G401 (cell line): ENCODE measurements at regions not wholly inside any gene's neighbourhood (a gene's known extent, or its start where the extent isn't known, plus 50 kb on each side); places are given as distances from the start of the nearest gene placed in this dataset.

ENCODE experiments used
- DNase-seq: peaks from one replicate; pipeline ENCODE4 v3.0.0-alpha.2; 2015; ENCODE audit warnings: low spot score
- in situ Hi-C: cut with HindIII; loops from 2 replicates; pipeline ENCODE4 v1.10.0; 2016; ENCODE audit warnings: low sequenced_read_pairs, mixed read lengths

GRCh38 chr16:65212240-65212639, 90.4 kb upstream of the CDH11 start:
- in situ Hi-C loops = no loop called here
- no peak for DNase-seq

GRCh38 chr16:65202461-65202860, 80.6 kb upstream of the CDH11 start:
- DNase-seq = no peak
- in situ Hi-C loops = no loop called here

DNA sequence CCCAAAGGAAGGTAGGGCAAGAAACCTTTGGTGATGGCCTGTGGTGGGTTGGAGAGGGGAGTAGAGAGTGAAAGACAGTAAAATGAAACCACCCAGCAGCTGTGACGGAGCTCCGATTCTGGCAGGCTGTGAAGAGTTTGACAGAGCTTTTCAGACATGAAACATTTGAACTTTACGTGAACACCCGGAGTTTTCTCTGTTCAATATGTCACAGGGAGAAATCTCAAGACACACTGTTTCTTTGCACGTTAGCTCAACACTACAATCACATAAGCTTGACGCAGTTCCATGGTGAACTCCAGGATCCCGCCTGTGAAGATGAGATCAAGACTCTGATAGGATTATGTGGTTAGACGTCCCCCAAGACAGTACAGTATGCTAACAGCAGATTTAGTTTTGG, 79.6 kb upstream of the CDH11 start:
- in situ Hi-C loops = no loop called here
- DNase-seq = no peak

DNA sequence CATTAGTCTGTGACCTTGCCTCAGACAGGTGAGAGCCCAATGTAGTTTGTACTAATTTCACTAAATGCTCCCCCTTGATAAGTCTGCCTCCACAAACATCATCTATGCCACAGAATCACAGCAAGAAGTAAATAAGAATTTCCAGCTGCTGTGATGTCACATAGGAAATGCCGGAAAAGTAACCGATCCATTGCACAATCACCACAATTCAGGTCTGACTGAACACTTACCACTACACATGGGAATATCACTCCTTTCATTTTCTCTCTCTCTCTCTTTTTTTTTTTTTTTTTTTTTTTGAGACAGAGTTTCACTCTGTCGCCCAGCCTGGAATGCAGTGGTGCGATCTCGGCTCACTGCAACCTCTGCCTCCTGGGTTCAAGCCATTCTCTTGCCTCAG, 79.0 kb upstream of the CDH11 start:
- DNase-seq = no peak
- in situ Hi-C loops = no loop called here

DNA sequence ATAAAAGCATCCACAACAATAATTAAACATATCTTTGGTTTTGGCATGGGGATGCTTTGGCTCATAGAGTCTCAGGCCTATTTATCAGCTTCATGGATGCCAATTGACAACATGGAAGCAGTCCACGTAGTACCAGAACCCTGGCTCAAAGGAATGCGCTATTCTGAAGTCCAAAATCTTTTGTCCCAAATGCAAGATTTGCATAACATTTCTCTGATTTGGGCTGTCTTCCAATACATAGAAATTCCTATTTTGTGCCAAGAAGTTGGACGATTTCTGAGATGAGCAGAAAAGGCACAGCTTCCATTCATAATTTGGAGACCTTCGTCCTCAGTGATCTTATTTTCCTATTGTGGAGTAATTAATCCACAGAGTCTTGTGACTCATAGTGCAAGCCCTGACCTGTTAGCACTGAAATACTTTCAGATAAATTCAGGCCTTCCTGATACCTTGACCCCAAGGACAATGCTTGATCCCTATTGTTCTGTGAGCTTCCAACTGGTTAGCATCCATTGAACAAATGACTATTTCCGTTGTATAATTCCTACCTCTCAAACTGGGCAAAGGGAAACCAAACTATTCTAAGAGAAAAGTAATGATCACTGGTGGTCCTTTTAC, 78.4 kb upstream of the CDH11 start:
- in situ Hi-C loops = no loop called here
- DNase-seq = no peak

DNA sequence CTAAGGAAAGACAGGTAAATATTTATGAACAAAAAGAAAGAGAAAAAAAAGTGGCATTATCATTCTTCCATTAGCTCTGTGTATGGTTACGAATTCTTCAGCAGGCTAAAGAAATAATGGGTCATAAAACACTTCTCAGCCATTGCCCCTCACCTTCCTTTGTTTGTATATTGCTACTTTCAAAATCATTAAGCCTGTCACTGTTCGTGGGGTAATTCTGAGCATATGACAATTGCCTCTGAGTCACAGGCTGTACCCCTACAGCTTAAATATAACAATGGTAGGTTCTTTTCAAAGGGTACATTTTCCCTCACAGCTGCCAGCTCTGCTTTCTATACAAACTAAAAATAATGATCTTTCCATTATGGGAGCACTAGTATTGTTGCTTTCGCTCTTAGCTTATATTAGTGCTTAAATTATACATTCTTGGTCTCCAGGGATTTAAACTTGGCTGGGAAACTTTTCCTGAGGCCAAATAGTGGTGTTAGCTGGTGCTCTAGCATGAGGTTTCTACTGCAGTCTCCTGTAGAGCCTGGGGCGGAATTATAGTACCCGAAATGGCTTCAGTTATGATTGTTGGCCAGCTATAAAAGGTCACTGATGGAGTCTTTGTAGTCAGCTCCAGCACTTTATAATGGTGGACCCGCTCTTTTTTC, 74.7 kb upstream of the CDH11 start:
- in situ Hi-C loops = no loop called here
- DNase-seq = no peak

DNA sequence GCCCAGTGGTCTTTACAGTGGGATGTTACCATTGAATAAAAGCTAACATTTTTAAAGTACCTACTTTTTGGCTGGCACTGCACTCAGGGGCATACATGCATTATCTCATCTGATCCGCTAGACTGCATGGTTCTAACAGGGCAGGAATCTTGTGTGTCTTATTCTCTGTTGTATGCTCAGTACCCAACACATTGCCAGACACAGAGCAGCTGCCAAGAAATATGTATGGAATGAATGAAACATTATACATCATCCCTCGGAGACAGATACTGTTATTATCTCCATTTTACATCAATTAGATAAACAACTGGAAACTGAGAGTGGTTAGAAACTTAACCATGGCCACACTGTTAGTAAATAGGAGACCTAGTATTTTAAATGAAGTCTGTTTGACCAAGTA, 74.1 kb upstream of the CDH11 start:
- in situ Hi-C loops = no loop called here
- no peak for DNase-seq

GRCh38 chr16:65185241-65185778, 63.4 kb upstream of the CDH11 start:
- in situ Hi-C loops = no loop called here
- DNase-seq = no peak

DNA sequence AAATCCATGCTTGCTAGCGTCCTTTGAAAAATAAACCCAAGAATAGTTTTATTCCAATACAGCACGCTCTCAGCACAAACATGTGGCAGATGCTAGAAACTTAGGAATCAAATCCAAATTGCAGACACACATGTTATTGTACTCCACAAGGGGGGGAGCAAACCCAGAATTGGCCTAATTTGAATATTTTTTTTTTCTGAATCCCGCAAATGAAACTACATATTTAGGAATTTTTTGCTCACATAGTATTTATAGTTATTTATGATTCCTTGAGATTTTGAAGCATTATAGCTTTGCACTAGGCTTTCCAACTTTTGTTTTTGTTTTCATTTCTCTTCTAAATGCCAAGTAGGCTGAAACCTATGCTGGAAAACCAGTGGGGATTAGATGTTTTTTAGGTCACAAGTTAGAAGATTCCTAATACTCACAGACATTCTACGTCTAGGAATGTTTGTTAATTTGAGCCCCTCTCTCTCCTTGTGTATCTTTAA, 59.3 kb upstream of the CDH11 start:
- no peak for DNase-seq
- in situ Hi-C loops = no loop called here

- in situ Hi-C loops = no loop called here
- no peak for DNase-seq
Measured at GRCh38 chr16:65178151-65178550, 56.3 kb upstream of the CDH11 start.

DNA sequence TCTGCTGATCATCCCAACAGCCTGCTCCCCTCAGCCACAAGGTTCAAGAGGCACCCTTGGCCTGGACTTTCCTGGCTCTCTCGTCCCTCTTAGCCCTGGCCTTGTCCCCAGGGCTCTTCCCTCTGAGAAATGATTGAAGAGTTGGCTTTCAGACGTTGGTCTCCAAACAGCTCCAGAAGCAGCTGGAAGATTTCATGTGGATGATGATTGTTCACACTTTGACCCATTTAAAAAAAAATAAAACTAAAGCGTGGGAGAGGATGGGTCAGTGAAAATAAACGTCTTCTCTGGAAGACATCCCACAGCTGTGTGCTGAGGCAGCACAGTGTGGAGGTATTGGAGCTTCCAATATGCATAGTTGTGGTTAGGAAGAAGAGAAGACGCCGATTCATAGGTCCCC, 54.7 kb upstream of the CDH11 start:
- no peak for DNase-seq
- in situ Hi-C loops = no loop called here

GRCh38 chr16:65172356-65172755, 50.5 kb upstream of the CDH11 start:
- in situ Hi-C loops = no loop called here
- DNase-seq = no peak
